GM21723 (cell line): ENCODE measurements at regions not wholly inside any gene's neighbourhood (a gene's known extent, or its start where the extent isn't known, plus 50 kb on each side); places are given as distances from the start of the nearest gene placed in this dataset.

ENCODE experiments used
- ATAC-seq: cut with Tn5 transposase; IDR thresholded peaks from one replicate; pipeline ENCODE4 v1.9.1; 2021; ENCODE audit warnings: mild to moderate bottlenecking, moderate library complexity; ENCODE audit not compliant: unreplicated experiment

DNA sequence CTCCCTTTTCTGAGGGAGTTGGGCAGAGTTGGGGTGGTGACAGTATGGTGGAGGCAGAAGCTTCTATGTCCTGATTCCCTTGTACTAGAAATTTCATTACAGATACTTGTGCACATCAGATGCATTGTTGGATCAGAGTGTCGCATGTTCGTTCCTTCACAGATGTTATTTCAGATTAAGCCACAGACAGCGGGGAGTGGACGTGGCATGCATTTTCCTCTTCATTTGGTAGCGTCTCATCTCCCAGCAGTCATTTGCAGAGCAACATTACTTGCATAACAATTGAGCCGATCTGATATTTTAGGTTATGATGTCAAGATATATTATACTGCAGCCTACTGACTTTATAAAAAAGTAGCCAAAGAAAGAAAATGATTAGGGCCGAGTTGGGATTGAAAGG lies 261.6 kb upstream of the SASH1 start:
- ATAC-seq, result no peak

DNA sequence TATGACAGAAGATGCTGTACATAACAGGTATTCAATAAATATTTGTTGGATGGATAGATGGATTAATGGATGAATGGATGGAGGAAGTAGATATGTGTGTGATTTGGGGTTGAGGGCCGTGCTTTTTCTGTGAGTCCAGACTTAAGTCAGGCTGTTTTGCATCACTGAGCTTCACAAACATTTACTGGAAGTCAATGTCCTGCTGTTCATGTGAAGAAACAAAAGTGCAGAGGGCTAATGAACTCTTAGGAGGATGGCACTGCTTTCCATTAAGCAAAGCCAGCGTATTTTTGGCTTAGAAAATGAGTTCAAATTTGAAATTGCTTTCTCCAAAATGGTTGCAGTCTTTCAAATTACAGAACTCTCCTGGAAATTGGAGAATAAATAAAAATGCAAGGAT lies 260.6 kb upstream of the SASH1 start:
- no peak for ATAC-seq

DNA sequence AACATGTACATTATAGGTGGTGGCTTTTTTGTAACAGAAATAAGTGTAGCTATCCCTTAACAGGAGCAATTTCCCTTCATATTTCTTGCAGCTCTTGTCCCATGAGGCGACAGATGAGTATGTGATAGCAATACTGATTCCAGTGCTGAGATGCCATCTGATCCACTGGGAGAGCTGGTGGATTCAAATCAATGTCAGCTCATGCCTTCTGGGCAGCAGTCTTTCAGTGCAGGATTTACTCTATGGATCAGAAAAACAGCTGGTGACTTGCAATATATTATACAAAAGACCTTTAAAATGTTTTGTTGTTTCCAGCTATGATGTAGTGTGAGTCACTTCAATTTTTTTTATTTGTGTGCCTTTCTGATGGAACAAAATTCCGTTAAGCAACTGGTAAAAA lies 259.9 kb upstream of the SASH1 start:
- no peak for ATAC-seq

DNA sequence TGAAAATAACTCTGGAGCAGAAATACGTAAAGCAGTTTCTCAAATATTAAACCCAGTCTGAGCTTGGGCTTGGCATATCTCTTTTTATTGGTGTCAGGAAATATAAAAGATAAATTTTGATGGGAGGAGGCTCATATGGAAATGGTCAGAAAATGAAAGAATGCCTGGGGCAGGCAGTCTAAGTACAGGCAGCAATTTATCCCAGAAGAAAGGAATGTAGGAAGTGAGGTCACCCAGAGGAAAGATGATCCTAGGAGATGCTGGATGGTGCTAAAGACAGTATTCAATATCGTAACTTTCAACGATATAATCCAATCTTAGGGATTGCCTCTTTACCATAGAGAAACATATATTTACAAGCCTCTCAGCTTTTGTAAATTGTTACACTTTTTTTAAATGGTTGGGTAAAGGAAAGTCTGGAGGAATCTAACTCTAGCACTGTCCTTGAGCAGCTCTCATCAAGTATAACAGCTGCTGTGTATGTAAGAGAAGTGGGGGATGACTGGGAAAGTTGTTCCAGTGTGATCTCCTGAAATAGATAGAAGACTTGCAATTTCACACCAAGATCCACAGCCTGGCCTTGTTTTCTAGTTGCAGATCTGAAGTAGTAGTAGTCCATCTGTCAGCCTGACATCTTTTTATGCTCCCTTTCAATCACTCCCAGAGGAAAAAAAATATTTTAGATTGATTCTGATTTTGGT lies 256.9 kb upstream of the SASH1 start:
- ATAC-seq, result no peak

DNA sequence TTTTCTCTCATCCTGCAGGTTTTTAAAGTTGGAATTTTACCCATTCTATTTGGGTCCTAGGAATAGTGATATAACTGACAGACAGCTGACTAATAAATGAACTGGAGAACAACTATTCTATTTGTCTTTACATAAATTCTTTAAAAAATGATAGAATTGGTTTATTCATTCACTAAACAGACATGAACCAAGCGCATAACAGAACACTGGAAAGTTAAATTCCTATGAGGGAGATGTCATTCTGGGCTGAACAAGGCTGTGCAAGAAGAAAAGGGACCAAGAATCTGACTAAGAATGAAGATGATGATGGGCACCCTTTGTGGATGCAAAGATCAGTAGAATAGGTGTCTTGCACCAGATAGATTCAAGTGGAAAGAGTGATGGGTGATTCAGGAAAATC lies 256.3 kb upstream of the SASH1 start:
- no peak for ATAC-seq

DNA sequence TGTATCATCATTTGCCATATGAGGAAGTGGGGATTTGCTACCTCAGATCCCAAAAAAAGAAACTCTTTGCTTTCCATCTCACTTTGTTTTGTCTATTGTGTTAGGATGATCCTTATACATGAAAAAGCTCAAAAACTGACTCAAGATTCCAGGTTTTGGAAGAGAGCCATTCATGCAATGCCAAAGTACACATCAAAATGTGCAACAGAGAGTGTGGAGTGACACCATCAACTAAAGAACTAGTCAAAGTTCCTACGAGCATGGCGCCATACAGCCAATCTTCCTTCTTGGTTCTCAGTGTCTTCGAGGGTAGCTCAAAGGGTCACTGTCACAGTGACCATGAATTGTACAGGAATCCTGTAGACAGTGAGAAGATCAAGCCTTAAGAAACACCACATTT lies 255.8 kb upstream of the SASH1 start:
- ATAC-seq, result no peak

- ATAC-seq, result no peak
Measured at GRCh38 chr6:148087659-148088058, 255.0 kb upstream of the SASH1 start.

- no peak for ATAC-seq
Measured at GRCh38 chr6:148090326-148090725, 252.3 kb upstream of the SASH1 start.

GRCh38 chr6:148091394-148091793 lies 251.2 kb upstream of the SASH1 start:
- no peak for ATAC-seq

DNA sequence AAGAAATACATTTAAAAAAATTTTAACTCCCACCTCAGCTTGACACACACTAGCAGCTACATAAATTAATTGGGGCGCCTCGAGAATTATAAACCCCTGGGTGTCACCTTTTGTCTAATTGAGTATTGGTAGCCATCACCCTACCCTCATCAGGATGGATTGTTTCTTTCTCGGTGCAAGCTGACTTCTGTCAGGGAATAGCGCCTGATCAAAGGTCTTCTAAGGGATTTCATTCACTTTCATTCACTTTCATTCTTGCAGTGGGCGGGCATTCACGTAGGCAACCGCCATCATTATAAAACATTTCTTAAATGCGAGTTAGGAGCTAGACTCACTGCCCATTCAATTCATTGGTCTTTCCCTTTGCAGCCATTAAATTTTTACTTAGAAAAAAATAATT lies 239.2 kb upstream of the SASH1 start:
- no peak for ATAC-seq

DNA sequence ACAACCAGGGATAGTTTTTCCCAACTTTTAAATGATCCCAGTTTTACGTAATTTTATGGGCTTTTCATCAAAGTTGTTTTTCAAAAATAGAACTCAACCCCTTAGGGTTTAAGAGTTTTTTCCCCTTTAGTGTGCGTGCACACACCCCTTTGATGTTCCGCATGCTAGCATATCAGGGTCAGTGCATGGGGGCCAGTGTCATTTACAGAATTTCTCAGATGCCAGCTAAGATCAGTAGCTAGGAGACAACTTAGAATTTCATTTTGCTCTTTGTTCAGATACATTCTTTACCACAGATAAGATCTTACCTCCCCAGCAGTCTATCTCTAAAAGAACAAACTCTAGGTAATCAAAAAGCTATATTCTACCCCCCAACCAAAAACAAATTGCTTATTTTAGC lies 238.5 kb upstream of the SASH1 start:
- no peak for ATAC-seq

- ATAC-seq, result no peak
Measured at GRCh38 chr6:148105695-148106094, 236.9 kb upstream of the SASH1 start.

GRCh38 chr6:148107911-148108310 lies 234.7 kb upstream of the SASH1 start:
- no peak for ATAC-seq

DNA sequence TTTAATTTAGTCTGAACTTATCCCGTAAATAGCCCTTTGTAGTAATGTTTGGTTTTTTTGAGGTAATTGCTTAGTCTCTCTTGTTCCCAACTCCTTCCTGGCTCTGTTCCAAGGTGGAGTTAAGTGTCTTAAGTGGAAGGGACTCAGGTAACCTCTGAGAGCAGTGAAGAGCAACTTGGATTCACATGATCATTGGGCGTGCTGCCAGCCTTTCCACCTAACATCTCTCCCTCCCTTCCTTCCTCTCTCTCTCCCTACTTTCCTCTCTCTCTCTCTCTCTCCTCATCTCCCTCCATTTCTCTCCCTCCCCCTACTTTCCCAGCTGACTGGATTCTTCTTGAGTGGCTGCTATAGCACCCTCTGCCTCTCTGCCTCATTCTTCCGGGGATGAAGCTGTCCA lies 232.9 kb upstream of the SASH1 start:
- ATAC-seq, result no peak

DNA sequence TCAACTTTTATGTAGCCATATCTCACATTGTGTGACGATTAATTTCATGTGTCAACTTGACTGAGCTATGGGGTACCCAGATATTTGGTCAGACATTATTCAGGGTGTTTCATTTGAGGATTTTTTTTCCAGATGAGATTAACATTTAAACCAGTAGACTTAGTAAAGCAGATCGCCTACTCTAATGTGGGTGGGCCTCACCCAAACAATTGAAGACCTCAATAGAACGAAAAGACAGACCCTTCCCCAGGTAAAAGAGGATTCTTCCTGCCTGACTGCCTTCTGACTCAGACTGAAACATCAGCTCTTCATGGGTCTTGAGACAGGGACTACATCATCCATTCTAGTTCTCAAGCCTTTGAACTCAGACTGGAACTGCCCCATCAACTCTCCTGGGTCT lies 231.7 kb upstream of the SASH1 start:
- no peak for ATAC-seq

DNA sequence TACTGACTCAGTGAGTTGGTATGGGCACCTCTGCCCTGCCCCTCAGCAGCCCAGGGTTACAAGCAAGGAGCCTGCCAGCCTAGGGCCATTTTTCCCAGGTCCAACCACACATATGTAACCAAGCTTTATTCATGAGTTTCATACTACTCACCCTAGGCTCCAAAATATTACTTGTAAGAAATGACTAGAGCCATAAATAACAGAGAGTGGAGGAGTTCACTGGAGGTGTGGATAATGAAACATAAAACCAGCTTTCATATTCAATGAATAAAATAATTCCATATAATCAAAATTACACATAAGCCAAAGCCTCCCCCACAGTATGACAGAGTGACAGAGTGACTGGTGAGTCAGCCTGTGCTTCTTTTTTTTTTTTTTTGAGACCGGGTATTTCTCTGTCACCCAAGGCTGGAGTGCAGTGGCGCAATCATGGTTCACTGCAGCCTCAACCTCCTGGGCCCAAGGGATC lies 229.8 kb upstream of the SASH1 start:
- no peak for ATAC-seq

DNA sequence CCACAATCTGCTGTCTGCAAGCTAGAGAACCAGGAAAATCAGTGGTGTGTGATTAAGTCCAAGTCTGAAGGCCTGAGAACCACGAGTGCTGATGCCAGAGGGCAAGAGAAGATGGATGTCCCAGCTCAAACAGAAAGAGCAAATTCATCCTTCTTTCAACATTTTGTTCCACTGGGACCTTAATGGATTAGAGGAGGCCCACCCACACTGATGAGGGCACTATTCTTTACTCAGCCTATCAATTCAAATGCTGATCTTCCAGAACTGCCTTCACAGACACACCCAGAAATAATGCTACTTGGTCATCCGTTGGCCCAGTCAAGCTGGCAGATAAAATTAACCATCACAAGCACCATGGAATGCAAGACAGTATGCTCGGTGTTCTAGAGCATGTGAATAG lies 226.6 kb upstream of the SASH1 start:
- ATAC-seq, result no peak

DNA sequence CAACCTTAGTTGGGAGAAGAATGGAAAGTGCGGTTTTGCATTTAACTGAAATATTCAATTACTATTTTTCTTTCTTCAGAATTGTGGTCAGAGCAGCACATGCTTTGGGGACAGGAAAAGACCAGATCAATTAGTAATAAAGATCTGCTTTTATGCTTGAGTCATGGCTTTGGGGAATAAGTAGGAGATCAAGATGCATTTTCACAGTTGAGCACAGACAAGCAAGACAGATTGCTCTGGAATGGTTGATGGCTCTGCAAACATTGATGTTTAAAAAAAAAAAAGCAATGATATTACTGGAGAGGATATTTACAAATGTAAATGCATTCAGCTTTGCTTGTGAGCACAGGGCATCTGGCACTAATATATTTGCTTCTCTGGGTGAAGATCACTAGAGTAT lies 224.4 kb upstream of the SASH1 start:
- ATAC-seq, result no peak

GRCh38 chr6:148128014-148128730 lies 214.5 kb upstream of the SASH1 start:
- ATAC-seq, result no peak

DNA sequence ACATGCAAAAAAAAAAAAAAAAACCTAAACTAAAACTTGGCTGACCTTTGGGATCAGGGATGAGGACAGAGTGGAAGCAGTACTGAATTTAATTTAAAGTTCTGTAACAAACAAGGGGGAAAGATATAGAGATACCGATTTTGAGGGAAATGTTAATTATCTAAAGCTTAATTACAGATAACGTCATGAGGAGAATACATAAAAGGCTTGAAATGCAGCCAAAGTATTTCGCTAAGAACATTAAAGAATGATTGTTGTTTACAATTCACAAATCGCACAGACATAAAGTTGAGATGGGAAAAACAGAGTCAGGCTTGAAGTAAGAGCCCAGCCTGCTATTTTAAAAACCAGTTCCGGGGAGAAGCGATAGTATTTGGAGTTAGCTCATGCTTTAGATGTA lies 208.0 kb upstream of the SASH1 start:
- no peak for ATAC-seq

DNA sequence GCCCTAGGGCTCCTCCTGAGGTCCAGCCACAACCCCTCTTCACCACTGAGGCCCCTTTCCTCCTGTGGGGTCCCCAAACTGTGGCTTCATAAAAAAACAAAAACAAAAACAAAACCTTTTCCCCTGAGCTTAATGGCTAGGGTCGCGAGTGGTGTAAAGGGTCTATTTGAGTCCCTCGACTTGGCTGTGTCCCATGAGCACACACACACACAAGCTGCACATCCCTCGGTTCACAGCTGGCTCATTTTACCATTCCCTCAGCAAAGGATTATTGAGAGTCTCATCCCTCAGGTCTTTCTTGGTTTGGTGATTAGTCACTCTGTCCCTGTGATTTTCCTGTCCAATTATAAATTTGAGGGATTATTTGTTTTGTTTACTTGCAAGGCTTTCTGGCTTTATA lies 206.1 kb upstream of the SASH1 start:
- ATAC-seq, result no peak

DNA sequence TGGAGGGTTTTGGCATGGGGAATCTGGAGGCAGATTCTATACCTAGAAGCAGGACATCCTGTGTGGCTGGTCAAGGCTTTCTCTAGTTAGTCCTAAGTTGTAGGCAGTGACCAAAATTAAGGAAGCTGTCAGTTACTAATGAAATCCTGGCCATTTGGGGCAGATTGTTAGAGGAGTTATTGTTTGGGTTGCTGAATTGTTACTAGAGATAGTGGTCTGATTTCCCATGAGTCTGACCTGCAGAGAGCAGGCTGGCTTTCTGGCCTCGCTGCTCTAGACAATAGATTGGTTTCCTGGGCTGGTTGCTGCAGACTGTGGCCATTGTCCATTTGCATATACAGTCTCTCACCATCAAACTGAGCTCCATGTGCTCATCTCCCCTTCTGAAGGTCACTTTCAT lies 205.0 kb upstream of the SASH1 start:
- no peak for ATAC-seq

GRCh38 chr6:148138573-148138972 lies 204.1 kb upstream of the SASH1 start:
- ATAC-seq, result no peak
